Heart right ventricle (tissue), 16 donors: ENCODE measurements at regions not wholly inside any gene's neighbourhood (a gene's known extent, or its start where the extent isn't known, plus 50 kb on each side); places are given as distances from the start of the nearest gene placed in this dataset.

Source experiments
- ATAC-seq, 8 donors: fragments of 200-7000 bp; cut with Tn5 transposase; one replicate each; pipeline ENCODE4 v1.9.1; 2020; ENCODE audit warnings: mild to moderate bottlenecking in 8 of 8, moderate library complexity in 8 of 8, moderate number of reproducible peaks in 1 of 8
- DNase-seq, 2 donors: peaks; one replicate each; pipeline ENCODE4 v3.0.0-alpha.2; 2020
- H3K27ac ChIP-seq, 10 donors: fragments of 200-600 bp; sonication (generic) in 2 of 10; one replicate each; pipeline versions ENCODE4 v1.5.0 to v1.8.0; 2020 to 2022; ENCODE audit warnings: mild to moderate bottlenecking in 3 of 10
- H3K27me3 ChIP-seq, 7 donors: fragments of 200-600 bp; one replicate each; pipeline ENCODE4 v1.8.0; 2021 to 2022; ENCODE audit warnings: mild to moderate bottlenecking in 2 of 7
- H3K36me3 ChIP-seq, 9 donors: fragments of 200-600 bp; sonication (generic) in 1 of 9; one replicate each; pipeline versions ENCODE4 v1.5.0 to v1.8.0; 2020 to 2022; ENCODE audit warnings: mild to moderate bottlenecking in 2 of 9
- H3K4me1 ChIP-seq, 9 donors: fragments of 200-600 bp; sonication (generic) in 1 of 9; one replicate each; pipeline versions ENCODE4 v1.5.0 to v1.8.0; 2020 to 2022; ENCODE audit warnings: mild to moderate bottlenecking in 4 of 9
- H3K4me3 ChIP-seq, 10 donors: fragments of 200-600 bp; sonication (generic) in 2 of 10; one replicate each; pipeline versions ENCODE4 v1.5.0 to v1.8.0; 2020 to 2022; ENCODE audit warnings: mild to moderate bottlenecking in 7 of 10, moderate library complexity in 2 of 10
- H3K9me3 ChIP-seq, 11 donors: fragments of 200-600 bp in 10 of 11; sonication (generic) in 2 of 11; one replicate each; pipeline versions ENCODE4 v1.5.0 to v1.8.0; 2013 to 2022; ENCODE audit warnings: mild to moderate bottlenecking in 2 of 11, control low read depth in 1 of 11, moderate library complexity in 1 of 11
- WGBS, 2 donors: extraction: QIAGEN DNeasy Blood & Tissue Kit; methylation state at CpG; one replicate each; pipeline ENCODE4 v1.1.7; 2013; ENCODE audit warnings: inconsistent platforms in 1 of 2; 5-methylcytosine and 5-hydroxymethylcytosine counted together
- intact Hi-C, 10 donors: fragments of 100-400 bp; cut with DNase I; formaldehyde crosslinking; loops; one replicate each; pipeline versions ENCODE4 v1.11.1 to v1.14.2; 2022
- TF ChIP-seq, protein P1 (sequence below), 9 donors: fragments of 200-600 bp; sonication (generic) in 2 of 9; IDR thresholded peaks; one replicate each; pipeline versions ENCODE4 v1.5.0 to v1.8.0; 2021 to 2022; ENCODE audit warnings: antibody characterized with exemption in 9 of 9, mild to moderate bottlenecking in 5 of 9, moderate library complexity in 1 of 9
- donor health status: Arrhythmogenic right ventricular cardiomyopathy.
- donor health status: ischemic (EF 13 %, LVEDD 7.1; RV severe dilation, severe dysfunction).
- donor health status: healthy with polysubstance abuse.
- donor health status: DM: no; HTN: yes; CAD: no.
- donor health status: DM: no; HTN: no; CAD: no.
- donor health status: ischemic (EF 25% LVEDD 6.9; RV normal size, moderate dysfunction).
- donor health status: ischemic (EF 25% LVEDD 5.7; RV mildly dilated, moderate dysfunction).
- donor health status: healthy.
- donor health status: DM: yes; HTN: yes; CAD: no.
- donor health status: Ischemic cardiomyopathy.
- donor health status: ischemic (EF 35%, LVEDD 5.7; RV mildly dilated, moderate dysfunction).
- donor health status: nonischemic (EF 11% LVEDD 7.7; RV severe dilation, severe dysfunction).
- donor health status: DM: yes; HTN: yes; CAD: no.
- donor health status: PGD.
- donor health status: ischemic (EF 29% LVEDD 5.4; RV normal size, mild dysfunction).
- donor health status: nonischemic (EF 23%, LVEDD 6.1; RV moderate dilation, normal function).

DNA sequence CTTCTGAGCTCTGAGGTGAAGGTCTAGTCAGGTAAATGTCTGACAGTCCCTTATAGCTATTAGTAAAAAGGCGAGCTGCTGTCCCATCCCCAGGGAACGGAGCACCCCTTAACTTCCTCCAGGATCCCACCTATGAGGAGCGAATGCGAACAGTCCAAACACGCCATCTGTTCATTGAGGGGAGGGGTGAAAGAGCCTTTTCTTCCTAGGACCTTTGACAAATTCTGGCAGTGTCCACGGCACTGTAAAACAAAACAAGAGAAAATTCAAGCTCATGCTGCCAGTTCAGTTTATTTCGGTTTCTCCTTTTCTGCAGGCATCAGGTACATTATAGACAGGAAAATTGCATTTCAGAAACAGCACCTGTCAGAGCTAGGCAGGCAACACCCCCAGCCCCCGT, 253.8 kb upstream of the CADM1 start:
- no peaks in the 10 kb centered on the region for H3K9me3 ChIP-seq
- DNase-seq (no peak), ATAC-seq (no peak)
- 92 to 95% methylated on average over 8 of the region's 8 CpGs for WGBS, 2 donors
- H3K27ac ChIP-seq, result no peak overlapping the region
- peaks cover 0 to 23% (median 13%) of the 10 kb centered on the region in 9 donors for H3K4me1 ChIP-seq
- H3K27me3 ChIP-seq, result peaks cover 0 to 26% (median 0%) of the 10 kb centered on the region in 7 donors
- TF ChIP-seq, protein P1, sequence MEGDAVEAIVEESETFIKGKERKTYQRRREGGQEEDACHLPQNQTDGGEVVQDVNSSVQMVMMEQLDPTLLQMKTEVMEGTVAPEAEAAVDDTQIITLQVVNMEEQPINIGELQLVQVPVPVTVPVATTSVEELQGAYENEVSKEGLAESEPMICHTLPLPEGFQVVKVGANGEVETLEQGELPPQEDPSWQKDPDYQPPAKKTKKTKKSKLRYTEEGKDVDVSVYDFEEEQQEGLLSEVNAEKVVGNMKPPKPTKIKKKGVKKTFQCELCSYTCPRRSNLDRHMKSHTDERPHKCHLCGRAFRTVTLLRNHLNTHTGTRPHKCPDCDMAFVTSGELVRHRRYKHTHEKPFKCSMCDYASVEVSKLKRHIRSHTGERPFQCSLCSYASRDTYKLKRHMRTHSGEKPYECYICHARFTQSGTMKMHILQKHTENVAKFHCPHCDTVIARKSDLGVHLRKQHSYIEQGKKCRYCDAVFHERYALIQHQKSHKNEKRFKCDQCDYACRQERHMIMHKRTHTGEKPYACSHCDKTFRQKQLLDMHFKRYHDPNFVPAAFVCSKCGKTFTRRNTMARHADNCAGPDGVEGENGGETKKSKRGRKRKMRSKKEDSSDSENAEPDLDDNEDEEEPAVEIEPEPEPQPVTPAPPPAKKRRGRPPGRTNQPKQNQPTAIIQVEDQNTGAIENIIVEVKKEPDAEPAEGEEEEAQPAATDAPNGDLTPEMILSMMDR (IDR thresholded peaks at IDR 0.05), result no peak
- H3K4me3 ChIP-seq, result no peak overlapping the region
- no peaks in the 10 kb centered on the region for H3K36me3 ChIP-seq
- intact Hi-C loops, result no loop called here

GRCh38 chr11:115751243-115752015, 247.2 kb upstream of the CADM1 start:
- Histone ChIP-seq H3K4me3 (no peak overlapping the region), H3K27ac (no peak overlapping the region), H3K9me3 (no peaks in the 10 kb centered on the region), H3K36me3 (no peaks in the 10 kb centered on the region), H3K4me1 (peaks cover 0 to 8% (median 0%) of the 10 kb centered on the region in 9 donors), H3K27me3 (peaks cover 0 to 35% (median 3%) of the 10 kb centered on the region in 7 donors)
- intact Hi-C loops, result no loop called here
- TF ChIP-seq, protein P1 (IDR thresholded peaks at IDR 0.05), result no peak
- no peak for DNase-seq
- no peak for ATAC-seq
- WGBS, 2 donors, result 77 to 87% methylated on average over 6 of the region's 6 CpGs

DNA sequence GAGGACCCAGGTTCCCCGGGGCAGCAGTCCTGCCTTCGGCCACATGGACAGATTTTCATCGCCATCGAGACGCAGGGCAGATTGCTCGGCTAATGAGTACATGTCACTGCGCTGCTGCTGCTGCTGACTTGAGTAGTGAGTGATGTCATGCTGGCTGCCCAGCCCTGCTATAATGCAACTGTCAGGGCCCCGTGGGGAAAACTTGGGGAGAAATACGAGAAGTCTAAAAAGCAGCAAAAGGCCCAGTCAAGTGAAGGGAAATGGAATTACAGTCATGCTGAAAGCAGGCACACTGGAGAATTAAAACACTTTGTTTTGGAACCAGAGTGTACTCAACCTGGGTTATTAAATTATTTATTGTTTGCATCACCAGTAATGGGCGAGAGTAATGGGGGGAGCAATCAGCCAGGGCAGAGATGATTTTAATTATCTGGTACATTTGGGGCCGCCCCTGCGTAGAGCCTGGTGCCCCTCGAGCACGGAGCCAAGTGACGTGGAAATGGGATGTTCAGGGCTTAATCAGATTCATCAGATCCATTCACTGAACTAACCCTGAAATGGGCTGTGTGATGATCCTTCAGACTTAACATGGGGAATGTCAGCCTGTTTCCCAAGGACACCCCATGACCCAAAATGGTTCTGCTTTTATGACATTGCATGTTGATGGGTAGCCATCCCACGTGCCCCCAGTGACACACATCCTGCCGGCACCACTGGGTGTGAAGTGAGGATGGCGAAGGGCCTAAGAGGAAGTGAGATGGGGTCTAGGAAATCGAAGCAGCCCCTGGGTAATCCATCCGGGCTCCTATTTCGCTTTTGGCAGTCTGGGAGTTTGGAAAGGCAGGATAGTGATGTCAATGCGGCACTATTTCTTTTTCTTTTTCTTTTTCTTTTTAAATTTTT, 241.6 kb upstream of the CADM1 start:
- DNase-seq, result peak; percentile 32 to 33
- intact Hi-C loops, result no loop called here
- WGBS, 2 donors, result 71 to 78% methylated on average over 22 of the region's 22 CpGs
- ATAC-seq, result peak in 6 of 8 donors; percentile 55 to 82 (median 66)
- TF ChIP-seq, protein P1 (IDR thresholded peaks at IDR 0.05), result no peak
- Histone ChIP-seq H3K36me3 (no peaks in the 10 kb centered on the region), H3K4me3 (no peak overlapping the region), H3K27me3 (peaks cover 0 to 28% (median 3%) of the 10 kb centered on the region in 7 donors), H3K27ac (no peak overlapping the region), H3K4me1 (peaks cover 0 to 8% (median 0%) of the 10 kb centered on the region in 9 donors), H3K9me3 (no peaks in the 10 kb centered on the region)

- H3K27ac ChIP-seq, result no peak overlapping the region
- H3K4me1 ChIP-seq, result peaks cover 0 to 8% (median 0%) of the 10 kb centered on the region in 9 donors
- TF ChIP-seq, protein P1 (IDR thresholded peaks at IDR 0.05), result no peak
- no peaks in the 10 kb centered on the region for H3K36me3 ChIP-seq
- H3K27me3 ChIP-seq, result peaks cover 0 to 24% (median 3%) of the 10 kb centered on the region in 7 donors
- intact Hi-C loops, result no loop called here
- WGBS, 2 donors, result 75 to 83% methylated on average over 7 of the region's 7 CpGs
- DNase-seq (no peak), ATAC-seq (peak in 2 of 8 donors; percentile 12 to 14)
- H3K4me3 ChIP-seq, result no peak overlapping the region
- no peaks in the 10 kb centered on the region for H3K9me3 ChIP-seq
Observed at GRCh38 chr11:115745066-115745465, 240.9 kb upstream of the CADM1 start.
